GM12891 (cell line): ENCODE measurements at regions not wholly inside any gene's neighbourhood (a gene's known extent, or its start where the extent isn't known, plus 50 kb on each side); places are given as distances from the start of the nearest gene placed in this dataset.
A peak's percentile ranks its signal among the peaks of the same experiment; 100 is the strongest.

ENCODE experiments used
- POLR2A ChIP-seq: IDR thresholded peaks from 2 replicates; pipeline ENCODE4 v1.6.1; 2011; ENCODE audit warnings: low read depth, low read length, control low read depth
- POLR2AphosphoS5 ChIP-seq: IDR thresholded peaks from 2 replicates; pipeline ENCODE4 v1.6.1; 2011; ENCODE audit warnings: low read depth, low read length, control low read depth
- SPI1 ChIP-seq: IDR thresholded peaks from 2 replicates; pipeline ENCODE4 v1.6.1; 2011; ENCODE audit warnings: low read depth, low read length, control low read depth
- TAF1 ChIP-seq: IDR thresholded peaks from 2 replicates; pipeline ENCODE4 v1.6.1; 2011; ENCODE audit warnings: low read depth, low read length, control low read depth

- TF ChIP-seq POLR2AphosphoS5 = no peak
- no peak for TF ChIP-seq POLR2A
- TF ChIP-seq TAF1 = no peak
- peak; percentile 91 for TF ChIP-seq SPI1
Measured at GRCh38 chr1:83130886-83131691, 867.8 kb downstream of the TTLL7 start.
